Endothelial cell of umbilical vein (primary cell): ENCODE measurements at regions not wholly inside any gene's neighbourhood (a gene's known extent, or its start where the extent isn't known, plus 50 kb on each side); places are given as distances from the start of the nearest gene placed in this dataset.

ENCODE experiments used
- BruUV-seq: library from RNA; stranded (reverse); fragments of 400-500 nt; replicated peaks from 2 replicates; lab custom pipeline; 2021; lab: Mats Ljungman, UMichigan
- CTCF ChIA-PET: fragments of 300-600, 350-600 bp; sonication (Branson Sonifier 250); formaldehyde crosslinking; loops from one replicate; lab custom pipeline; 2021; ENCODE audit warnings: antibody characterized with exemption, inconsistent platforms; lab: Charles Lee
- POLR2A ChIA-PET: fragments of 300-600, 350-600 bp; sonication (Branson Sonifier 250); formaldehyde crosslinking; loops from one replicate; lab custom pipeline; 2021; ENCODE audit warnings: antibody characterized with exemption, inconsistent platforms; lab: Charles Lee
- DNase-seq: peaks from one replicate; pipeline ENCODE4 v3.0.0-alpha.2; 2011; ENCODE audit warnings: low read depth, low spot score
- FAIRE-seq: peaks from 2 replicates; lab custom pipeline; 2011; peaks lifted over from hg19 to GRCh38; lab: Jason Lieb, UNC
- H2AFZ ChIP-seq: 2 replicates; pipeline ENCODE4 v1.6.0; 2012; ENCODE audit warnings: low read depth, low read length, control low read depth, inconsistent platforms
- H3K27ac ChIP-seq: 2 replicates; pipeline ENCODE4 v1.5.1; 2011; ENCODE audit warnings: low read depth, mild to moderate bottlenecking, control low read depth, low read length, moderate library complexity; ENCODE audit not compliant: insufficient read depth
- H3K27me3 ChIP-seq, 2 experiments: 2 replicates each; pipeline versions ENCODE4 v1.6.0 to v1.6.1; 2011; ENCODE audit warnings: low read length in 2 of 2, mixed read lengths in 1 of 2; ENCODE audit not compliant: control insufficient read depth in 2 of 2, insufficient read depth in 2 of 2
- H3K36me3 ChIP-seq, 2 experiments: 2 replicates in 1 of 2; 3 replicates in 1 of 2; pipeline ENCODE4 v1.5.1; 2011; ENCODE audit warnings: low read length in 2 of 2, mild to moderate bottlenecking in 1 of 2, moderate library complexity in 1 of 2; ENCODE audit not compliant: control insufficient read depth in 2 of 2, insufficient read depth in 2 of 2; ENCODE audit errors: extremely low read depth in 1 of 2
- H3K4me1 ChIP-seq: 3 replicates; pipeline ENCODE4 v1.5.1; 2011; ENCODE audit warnings: mild to moderate bottlenecking, low read length; ENCODE audit not compliant: control insufficient read depth, insufficient read depth; ENCODE audit errors: extremely low read depth
- H3K4me2 ChIP-seq: 2 replicates; pipeline ENCODE4 v1.6.1; 2011; ENCODE audit warnings: low read length, control low read depth, mixed read lengths; ENCODE audit not compliant: insufficient read depth
- H3K4me3 ChIP-seq, 3 experiments: fragments of 200-600 bp in 1 of 3; sonication (generic), shearing (Covaris generic) in 1 of 3; replicated peaks in 1 of 3; 2 replicates each; pipeline ENCODE4 v1.5.1; 2011 to 2016; ENCODE audit warnings: control low read depth in 3 of 3, low read length in 3 of 3, mild to moderate bottlenecking in 2 of 3, inconsistent platforms in 1 of 3, low read depth in 1 of 3, moderate library complexity in 1 of 3; ENCODE audit not compliant: insufficient read depth in 1 of 3
- H3K79me2 ChIP-seq: 2 replicates; pipeline ENCODE4 v1.6.0; 2012; ENCODE audit warnings: low read length, inconsistent platforms; ENCODE audit not compliant: control insufficient read depth, insufficient read depth
- H3K9ac ChIP-seq: replicated peaks from 2 replicates; pipeline ENCODE3; 2011; ENCODE audit warnings: low read length, control low read depth; ENCODE audit not compliant: insufficient read depth; ENCODE audit errors: extremely low read depth
- H3K9me1 ChIP-seq: replicated peaks from 3 replicates; pipeline ENCODE4 v1.6.0; 2011; ENCODE audit warnings: mild to moderate bottlenecking, low read length; ENCODE audit not compliant: control insufficient read depth, insufficient read depth; ENCODE audit errors: extremely low read depth
- H3K9me3 ChIP-seq: replicated peaks from 2 replicates; pipeline ENCODE4 v1.5.1; 2012; ENCODE audit warnings: low read length, inconsistent platforms; ENCODE audit not compliant: control insufficient read depth, insufficient read depth
- H4K20me1 ChIP-seq: replicated peaks from 2 replicates; pipeline ENCODE3; 2011; ENCODE audit warnings: mild to moderate bottlenecking, low read length; ENCODE audit not compliant: control insufficient read depth, insufficient read depth; ENCODE audit errors: extremely low read depth
- CTCF ChIP-seq, 2 donors: IDR thresholded peaks; 1 replicate in 1 of 2; 2 replicates in 1 of 2; pipeline ENCODE4 v1.5.1; 2011; ENCODE audit warnings: low read length in 2 of 2, mild to moderate bottlenecking in 2 of 2, moderate library complexity in 2 of 2, control low read depth in 1 of 2, inconsistent platforms in 1 of 2, low read depth in 1 of 2; ENCODE audit not compliant: insufficient read depth in 1 of 2; ENCODE audit errors: extremely low read depth in 1 of 2
- EZH2 ChIP-seq: IDR thresholded peaks from 2 replicates; pipeline ENCODE4 v1.6.1; 2012; ENCODE audit warnings: borderline replicate concordance, low read depth, mild to moderate bottlenecking, moderate library complexity, low read length, inconsistent platforms; ENCODE audit not compliant: severe bottlenecking
- FOS ChIP-seq: IDR thresholded peaks from 2 replicates; pipeline ENCODE4 v1.6.1; 2011; ENCODE audit warnings: mild to moderate bottlenecking, low read length, moderate library complexity, borderline replicate concordance; ENCODE audit not compliant: insufficient read depth
- GATA2 ChIP-seq: IDR thresholded peaks from 2 replicates; pipeline ENCODE4 v1.7.0; 2011; ENCODE audit warnings: low read depth, mild to moderate bottlenecking, moderate library complexity, mixed read lengths, low read length; ENCODE audit not compliant: insufficient read length, insufficient read depth
- JUN ChIP-seq: IDR thresholded peaks from 2 replicates; pipeline ENCODE4 v1.6.1; 2011; ENCODE audit warnings: borderline replicate concordance, low read depth; ENCODE audit not compliant: insufficient read length, insufficient read depth
- MAX ChIP-seq: IDR thresholded peaks from 2 replicates; pipeline ENCODE4 v1.6.1; 2011; ENCODE audit not compliant: insufficient read depth, insufficient read length
- MYC ChIP-seq: IDR thresholded peaks from one replicate; pipeline ENCODE4 v1.6.1; 2011; ENCODE audit warnings: mild to moderate bottlenecking, low read depth, low read length
- POLR2A ChIP-seq: IDR thresholded peaks from 2 replicates; pipeline ENCODE4 v1.6.1; 2012; ENCODE audit warnings: low read depth, mild to moderate bottlenecking, control low read depth, low read length
- POLR2AphosphoS5 ChIP-seq: IDR thresholded peaks from 2 replicates; pipeline ENCODE4 v1.6.1; 2012; ENCODE audit warnings: low read depth, mild to moderate bottlenecking, control low read depth, low read length, moderate library complexity; ENCODE audit not compliant: insufficient read depth
- dilution Hi-C: fragments of 300-500 bp; cut with MboI; formaldehyde crosslinking; loops from one replicate; pipeline ENCODE4 v1.15.0; 2019; ENCODE audit warnings: low sequenced_read_pairs; ENCODE audit not compliant: extremely low pct_ligation_motif_present
- intact Hi-C: fragments of 100-400 bp; cut with micrococcal nuclease; formaldehyde crosslinking; loops from one replicate; pipeline ENCODE4 v1.10.0; 2022

- no peak for DNase-seq
- CTCF ChIA-PET = interaction anchor here (2.2 kb wide), 1 partner anchor 9 kb away, joined by 7 read pairs; no protein-coding TSS in a partner anchor
Observed at GRCh38 chr18:29012883-29013465, 836.0 kb upstream of the CDH2 start.

More at GRCh38 chr18:29012883-29013465, 836.0 kb upstream of the CDH2 start:
- no peaks in the 10 kb centered on the region for H3K9me3 ChIP-seq
- H3K4me2 ChIP-seq = no peak overlapping the region
- H3K27ac ChIP-seq = no peak overlapping the region
- no peak overlapping the region for H3K9ac ChIP-seq
- no peak overlapping the region for H2AFZ ChIP-seq
- FAIRE-seq = no peak
- no peaks in the 10 kb centered on the region for H3K27me3 ChIP-seq
- H4K20me1 ChIP-seq = no peaks in the 10 kb centered on the region
- no peaks in the 10 kb centered on the region for H3K79me2 ChIP-seq
- no peaks in the 10 kb centered on the region for H3K4me1 ChIP-seq
- no peak overlapping the region for H3K4me3 ChIP-seq
- no peaks in the 10 kb centered on the region for H3K36me3 ChIP-seq
- dilution Hi-C loops = no loop called here
- BruUV-seq = no TSS peak
- POLR2A ChIA-PET = no interaction called here
- TF ChIP-seq FOS = no peak
- TF ChIP-seq EZH2 = no peak
- TF ChIP-seq CTCF (IDR thresholded peaks at IDR 0.05; ENCODE audit: extremely low read depth in 1 of 2, insufficient read depth in 1 of 2, low read depth in 1 of 2, low read length in 2 of 2) = no peak
- TF ChIP-seq POLR2AphosphoS5 = no peak
- no peak for TF ChIP-seq MYC
- no peak for TF ChIP-seq GATA2
- no peak for TF ChIP-seq JUN
- TF ChIP-seq MAX = no peak
- TF ChIP-seq POLR2A = no peak
- intact Hi-C loops = no loop called here
- H3K9me1 ChIP-seq = no peaks in the 10 kb centered on the region
